ENCODE measurements at regions not wholly inside any gene's neighbourhood (a gene's known extent, or its start where the extent isn't known, plus 50 kb on each side); places are given as distances from the start of the nearest gene placed in this dataset.

DNA sequence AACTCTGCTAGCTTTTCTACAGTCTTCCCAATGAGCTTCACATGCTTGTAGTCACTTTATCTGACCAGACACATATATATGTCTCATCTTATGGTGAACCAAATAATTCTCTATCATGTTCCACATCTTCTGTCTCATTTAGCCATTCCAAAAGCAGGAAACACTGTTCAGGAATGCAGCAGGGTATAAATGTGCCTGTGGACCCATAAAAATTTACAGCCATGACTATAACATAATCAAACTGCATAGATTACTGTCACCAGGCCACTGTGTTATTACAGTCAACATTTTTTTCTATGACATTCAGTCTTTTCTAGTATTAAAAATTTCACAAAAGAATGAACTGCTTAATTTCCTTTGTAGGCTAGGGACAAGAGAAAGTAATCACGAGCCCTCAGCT lies 170.0 kb upstream of the NPY2R start:
- TF ChIP-seq, protein P1, sequence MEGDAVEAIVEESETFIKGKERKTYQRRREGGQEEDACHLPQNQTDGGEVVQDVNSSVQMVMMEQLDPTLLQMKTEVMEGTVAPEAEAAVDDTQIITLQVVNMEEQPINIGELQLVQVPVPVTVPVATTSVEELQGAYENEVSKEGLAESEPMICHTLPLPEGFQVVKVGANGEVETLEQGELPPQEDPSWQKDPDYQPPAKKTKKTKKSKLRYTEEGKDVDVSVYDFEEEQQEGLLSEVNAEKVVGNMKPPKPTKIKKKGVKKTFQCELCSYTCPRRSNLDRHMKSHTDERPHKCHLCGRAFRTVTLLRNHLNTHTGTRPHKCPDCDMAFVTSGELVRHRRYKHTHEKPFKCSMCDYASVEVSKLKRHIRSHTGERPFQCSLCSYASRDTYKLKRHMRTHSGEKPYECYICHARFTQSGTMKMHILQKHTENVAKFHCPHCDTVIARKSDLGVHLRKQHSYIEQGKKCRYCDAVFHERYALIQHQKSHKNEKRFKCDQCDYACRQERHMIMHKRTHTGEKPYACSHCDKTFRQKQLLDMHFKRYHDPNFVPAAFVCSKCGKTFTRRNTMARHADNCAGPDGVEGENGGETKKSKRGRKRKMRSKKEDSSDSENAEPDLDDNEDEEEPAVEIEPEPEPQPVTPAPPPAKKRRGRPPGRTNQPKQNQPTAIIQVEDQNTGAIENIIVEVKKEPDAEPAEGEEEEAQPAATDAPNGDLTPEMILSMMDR (conservative IDR thresholded peaks at IDR 0.05; ENCODE audit: low read length): no peak
- TF ChIP-seq EZH2phosphoT487 (IDR thresholded peaks at IDR 0.05; ENCODE audit: borderline replicate concordance): no peak

Measured in Loucy (cell line).